ENCODE measurements at regions not wholly inside any gene's neighbourhood (a gene's known extent, or its start where the extent isn't known, plus 50 kb on each side); places are given as distances from the start of the nearest gene placed in this dataset.

- FAIRE-seq (no peak), DNase-seq (ENCODE audit: low read depth, low spot score) (no peak)
- Histone ChIP-seq H3K79me2 (ENCODE audit: control insufficient read depth, insufficient read depth, low read length) (no peaks in the 10 kb centered on the region), H2AFZ (ENCODE audit: low read depth, low read length) (no peak overlapping the region), H3K36me3 (ENCODE audit: control insufficient read depth in 2 of 2, extremely low read depth in 1 of 2, insufficient read depth in 2 of 2, low read length in 2 of 2) (no peaks in the 10 kb centered on the region), H3K9me3 (replicated peaks; ENCODE audit: control insufficient read depth, insufficient read depth, low read length) (no peaks in the 10 kb centered on the region), H4K20me1 (replicated peaks; ENCODE audit: control insufficient read depth, extremely low read depth, insufficient read depth, low read length) (no peaks in the 10 kb centered on the region), H3K27ac (ENCODE audit: insufficient read depth, low read depth, low read length) (no peak overlapping the region), H3K4me1 (ENCODE audit: control insufficient read depth, extremely low read depth, insufficient read depth, low read length) (peaks cover 3% of the 10 kb centered on the region), H3K4me2 (ENCODE audit: insufficient read depth, low read length) (no peak overlapping the region), H3K4me3 (replicated peaks in 1 of 3; ENCODE audit: insufficient read depth in 1 of 3, low read depth in 1 of 3, low read length in 3 of 3) (no peak overlapping the region), H3K27me3 (ENCODE audit: control insufficient read depth in 2 of 2, insufficient read depth in 2 of 2, low read length in 2 of 2) (no peaks in the 10 kb centered on the region), H3K9me1 (replicated peaks; ENCODE audit: control insufficient read depth, extremely low read depth, insufficient read depth, low read length) (no peaks in the 10 kb centered on the region), H3K9ac (replicated peaks; ENCODE audit: extremely low read depth, insufficient read depth, low read length) (no peak overlapping the region)
- ChIA-PET POLR2A (interaction anchor here (0.6 kb wide), 1 partner anchor 44 kb away, joined by 5 read pairs; no protein-coding TSS in a partner anchor), CTCF (no interaction called here)
- intact Hi-C loops (cut with micrococcal nuclease), result no loop called here
- dilution Hi-C loops (cut with MboI; ENCODE audit: extremely low pct_ligation_motif_present, low sequenced_read_pairs), result no loop called here
- BruUV-seq (replicated peaks), result no TSS peak
- TF ChIP-seq, protein P1, sequence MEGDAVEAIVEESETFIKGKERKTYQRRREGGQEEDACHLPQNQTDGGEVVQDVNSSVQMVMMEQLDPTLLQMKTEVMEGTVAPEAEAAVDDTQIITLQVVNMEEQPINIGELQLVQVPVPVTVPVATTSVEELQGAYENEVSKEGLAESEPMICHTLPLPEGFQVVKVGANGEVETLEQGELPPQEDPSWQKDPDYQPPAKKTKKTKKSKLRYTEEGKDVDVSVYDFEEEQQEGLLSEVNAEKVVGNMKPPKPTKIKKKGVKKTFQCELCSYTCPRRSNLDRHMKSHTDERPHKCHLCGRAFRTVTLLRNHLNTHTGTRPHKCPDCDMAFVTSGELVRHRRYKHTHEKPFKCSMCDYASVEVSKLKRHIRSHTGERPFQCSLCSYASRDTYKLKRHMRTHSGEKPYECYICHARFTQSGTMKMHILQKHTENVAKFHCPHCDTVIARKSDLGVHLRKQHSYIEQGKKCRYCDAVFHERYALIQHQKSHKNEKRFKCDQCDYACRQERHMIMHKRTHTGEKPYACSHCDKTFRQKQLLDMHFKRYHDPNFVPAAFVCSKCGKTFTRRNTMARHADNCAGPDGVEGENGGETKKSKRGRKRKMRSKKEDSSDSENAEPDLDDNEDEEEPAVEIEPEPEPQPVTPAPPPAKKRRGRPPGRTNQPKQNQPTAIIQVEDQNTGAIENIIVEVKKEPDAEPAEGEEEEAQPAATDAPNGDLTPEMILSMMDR (IDR thresholded peaks at IDR 0.05; ENCODE audit: extremely low read depth in 1 of 2, insufficient read depth in 1 of 2, low read depth in 1 of 2, low read length in 2 of 2), result no peak
- TF ChIP-seq GATA2 (IDR thresholded peaks at IDR 0.05; ENCODE audit: insufficient read depth, insufficient read length, low read depth, low read length) (no peak), MYC (IDR thresholded peaks at IDR 0.05; ENCODE audit: low read depth, low read length) (no peak), JUN (IDR thresholded peaks at IDR 0.05; ENCODE audit: borderline replicate concordance, insufficient read depth, insufficient read length, low read depth) (no peak), EZH2 (IDR thresholded peaks at IDR 0.05; ENCODE audit: borderline replicate concordance, low read depth, low read length, severe bottlenecking) (no peak), POLR2A (IDR thresholded peaks at IDR 0.05; ENCODE audit: low read depth, low read length) (no peak), FOS (IDR thresholded peaks at IDR 0.05; ENCODE audit: borderline replicate concordance, insufficient read depth, low read length) (no peak), POLR2AphosphoS5 (IDR thresholded peaks at IDR 0.05; ENCODE audit: insufficient read depth, low read depth, low read length) (no peak)
- TF ChIP-seq, protein P2, sequence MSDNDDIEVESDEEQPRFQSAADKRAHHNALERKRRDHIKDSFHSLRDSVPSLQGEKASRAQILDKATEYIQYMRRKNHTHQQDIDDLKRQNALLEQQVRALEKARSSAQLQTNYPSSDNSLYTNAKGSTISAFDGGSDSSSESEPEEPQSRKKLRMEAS (IDR thresholded peaks at IDR 0.05; ENCODE audit: insufficient read depth, insufficient read length), result no peak
Measured at GRCh38 chr9:129420721-129421120, 200.2 kb downstream of the C9orf50 start.

Data from endothelial cell of umbilical vein (primary cell).